ENCODE measurements at regions not wholly inside any gene's neighbourhood (a gene's known extent, or its start where the extent isn't known, plus 50 kb on each side); places are given as distances from the start of the nearest gene placed in this dataset.
A peak's percentile ranks its signal among the peaks of the same experiment; 100 is the strongest.

GRCh38 chr10:131788386-131788785, 112.4 kb upstream of the PPP2R2D start:
- TF ChIP-seq, protein P1, sequence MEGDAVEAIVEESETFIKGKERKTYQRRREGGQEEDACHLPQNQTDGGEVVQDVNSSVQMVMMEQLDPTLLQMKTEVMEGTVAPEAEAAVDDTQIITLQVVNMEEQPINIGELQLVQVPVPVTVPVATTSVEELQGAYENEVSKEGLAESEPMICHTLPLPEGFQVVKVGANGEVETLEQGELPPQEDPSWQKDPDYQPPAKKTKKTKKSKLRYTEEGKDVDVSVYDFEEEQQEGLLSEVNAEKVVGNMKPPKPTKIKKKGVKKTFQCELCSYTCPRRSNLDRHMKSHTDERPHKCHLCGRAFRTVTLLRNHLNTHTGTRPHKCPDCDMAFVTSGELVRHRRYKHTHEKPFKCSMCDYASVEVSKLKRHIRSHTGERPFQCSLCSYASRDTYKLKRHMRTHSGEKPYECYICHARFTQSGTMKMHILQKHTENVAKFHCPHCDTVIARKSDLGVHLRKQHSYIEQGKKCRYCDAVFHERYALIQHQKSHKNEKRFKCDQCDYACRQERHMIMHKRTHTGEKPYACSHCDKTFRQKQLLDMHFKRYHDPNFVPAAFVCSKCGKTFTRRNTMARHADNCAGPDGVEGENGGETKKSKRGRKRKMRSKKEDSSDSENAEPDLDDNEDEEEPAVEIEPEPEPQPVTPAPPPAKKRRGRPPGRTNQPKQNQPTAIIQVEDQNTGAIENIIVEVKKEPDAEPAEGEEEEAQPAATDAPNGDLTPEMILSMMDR (conservative IDR thresholded peaks at IDR 0.05; ENCODE audit: low read depth) = no peak
- no peak for DNase-seq (ENCODE audit: low spot score)
- ChIA-PET CTCF (interaction anchor here (0.5 to 0.6 kb wide), 2 partner anchors 337 to 429 kb away, joined by 3 to 4 read pairs; no protein-coding TSS in a partner anchor), POLR2A (ENCODE audit: low non-redundant PET) (no interaction called here)
- no peak overlapping the region for H3K27ac ChIP-seq

DNA sequence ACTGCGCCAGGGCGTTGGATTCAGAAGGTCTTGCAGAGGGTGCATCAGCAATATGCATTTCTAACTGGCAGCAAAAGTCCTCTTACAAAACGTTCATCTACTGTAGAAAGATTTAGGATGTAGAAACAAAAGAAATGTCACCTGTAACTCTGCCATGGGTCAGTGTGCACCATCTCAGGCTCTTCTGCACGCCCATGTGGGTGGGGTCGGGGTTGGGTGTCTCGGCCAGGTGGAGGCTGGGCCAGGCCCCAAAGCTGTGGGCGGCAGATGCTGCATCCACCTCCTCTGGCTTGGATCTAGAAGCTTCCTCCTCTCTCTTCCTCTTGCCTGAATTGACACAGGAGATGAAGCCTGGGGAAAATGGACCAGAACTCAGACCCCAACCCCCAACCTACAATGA, 111.3 kb upstream of the PPP2R2D start:
- ChIA-PET POLR2A (ENCODE audit: low non-redundant PET) (no interaction called here), CTCF (interaction anchor here (0.9 kb wide), 1 partner anchor 1361 kb away, joined by 4 read pairs; no protein-coding TSS in a partner anchor)
- TF ChIP-seq, protein P1 (conservative IDR thresholded peaks at IDR 0.05; ENCODE audit: low read depth) = no peak
- no peak for DNase-seq (ENCODE audit: low spot score)
- H3K27ac ChIP-seq = no peak overlapping the region

DNA sequence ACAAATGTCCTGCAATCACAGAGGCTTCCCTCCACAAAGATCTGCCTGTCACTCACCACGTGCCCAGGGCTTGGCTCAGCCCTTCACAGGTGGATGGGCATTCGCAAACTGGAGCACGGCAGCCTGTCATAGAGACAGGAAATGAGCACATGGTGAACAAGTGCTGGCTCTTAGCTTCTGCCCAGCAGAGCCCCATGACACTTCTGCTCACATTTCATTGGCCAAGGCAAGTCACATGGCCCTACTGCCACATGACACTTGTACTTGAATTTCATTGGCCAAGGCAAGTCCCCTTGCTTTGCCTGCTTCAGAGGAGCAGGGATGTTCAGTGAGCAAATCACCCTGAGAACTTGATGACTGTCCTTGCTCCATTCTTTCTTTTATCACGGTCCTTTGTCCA, 110.8 kb upstream of the PPP2R2D start:
- TF ChIP-seq, protein P1 (conservative IDR thresholded peaks at IDR 0.05; ENCODE audit: low read depth) = no peak
- ChIA-PET POLR2A (ENCODE audit: low non-redundant PET) (no interaction called here), CTCF (no interaction called here)
- DNase-seq (ENCODE audit: low spot score) = peak; percentile 12
- no peak overlapping the region for H3K27ac ChIP-seq

- no peak overlapping the region for H3K27ac ChIP-seq
- ChIA-PET POLR2A (ENCODE audit: low non-redundant PET) (no interaction called here), CTCF (no interaction called here)
- TF ChIP-seq, protein P1 (conservative IDR thresholded peaks at IDR 0.05; ENCODE audit: low read depth) = no peak
- no peak for DNase-seq (ENCODE audit: low spot score)
Observed at GRCh38 chr10:131792011-131792651, 108.7 kb upstream of the PPP2R2D start.

- TF ChIP-seq, protein P1 (conservative IDR thresholded peaks at IDR 0.05; ENCODE audit: low read depth) = no peak
- CTCF ChIA-PET = interaction anchor here (0.6 kb wide), 1 partner anchor 426 kb away, joined by 3 read pairs; no protein-coding TSS in a partner anchor
- H3K27ac ChIP-seq = no peak overlapping the region
- DNase-seq (ENCODE audit: low spot score) = no peak
- POLR2A ChIA-PET (ENCODE audit: low non-redundant PET) = no interaction called here
Observed at GRCh38 chr10:131792809-131793208, 108.0 kb upstream of the PPP2R2D start.

GRCh38 chr10:131795761-131796160, 105.0 kb upstream of the PPP2R2D start:
- CTCF ChIA-PET = no interaction called here

More at GRCh38 chr10:131795761-131796160, 105.0 kb upstream of the PPP2R2D start:
- POLR2A ChIA-PET (ENCODE audit: low non-redundant PET) = no interaction called here
- TF ChIP-seq, protein P1 (conservative IDR thresholded peaks at IDR 0.05; ENCODE audit: low read depth) = no peak
- no peak for DNase-seq (ENCODE audit: low spot score)
- H3K27ac ChIP-seq = no peak overlapping the region
